ENCODE measurements at regions not wholly inside any gene's neighbourhood (a gene's known extent, or its start where the extent isn't known, plus 50 kb on each side); places are given as distances from the start of the nearest gene placed in this dataset.

- 82 to 92% (median 90%) methylated on average over 5 to 7 of the region's 7 CpGs; no CpG with 5 or more reads in 1 of the 5 donors for WGBS, 5 donors
- no peak for DNase-seq
- H3K9me3 ChIP-seq, result peaks cover 0 to 6% (median 0%) of the 10 kb centered on the region in 8 donors
- TF ChIP-seq POLR2AphosphoS5 (IDR thresholded peaks at IDR 0.05) (no peak), POLR2A (IDR thresholded peaks at IDR 0.05) (no peak)
- TF ChIP-seq, protein P1, sequence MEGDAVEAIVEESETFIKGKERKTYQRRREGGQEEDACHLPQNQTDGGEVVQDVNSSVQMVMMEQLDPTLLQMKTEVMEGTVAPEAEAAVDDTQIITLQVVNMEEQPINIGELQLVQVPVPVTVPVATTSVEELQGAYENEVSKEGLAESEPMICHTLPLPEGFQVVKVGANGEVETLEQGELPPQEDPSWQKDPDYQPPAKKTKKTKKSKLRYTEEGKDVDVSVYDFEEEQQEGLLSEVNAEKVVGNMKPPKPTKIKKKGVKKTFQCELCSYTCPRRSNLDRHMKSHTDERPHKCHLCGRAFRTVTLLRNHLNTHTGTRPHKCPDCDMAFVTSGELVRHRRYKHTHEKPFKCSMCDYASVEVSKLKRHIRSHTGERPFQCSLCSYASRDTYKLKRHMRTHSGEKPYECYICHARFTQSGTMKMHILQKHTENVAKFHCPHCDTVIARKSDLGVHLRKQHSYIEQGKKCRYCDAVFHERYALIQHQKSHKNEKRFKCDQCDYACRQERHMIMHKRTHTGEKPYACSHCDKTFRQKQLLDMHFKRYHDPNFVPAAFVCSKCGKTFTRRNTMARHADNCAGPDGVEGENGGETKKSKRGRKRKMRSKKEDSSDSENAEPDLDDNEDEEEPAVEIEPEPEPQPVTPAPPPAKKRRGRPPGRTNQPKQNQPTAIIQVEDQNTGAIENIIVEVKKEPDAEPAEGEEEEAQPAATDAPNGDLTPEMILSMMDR (IDR thresholded peaks at IDR 0.05 in 8 of 11, conservative IDR thresholded peaks at IDR 0.05 in 3 of 11), result no peak
- no peaks in the 10 kb centered on the region for H3K36me3 ChIP-seq
- H3K27ac ChIP-seq, result no peak overlapping the region
- no peaks in the 10 kb centered on the region for H3K4me1 ChIP-seq
- H3K4me3 ChIP-seq, result no peak overlapping the region
- intact Hi-C loops (cut with DNase I; ENCODE audit: low total_unique reads), result no loop called here
- no peaks in the 10 kb centered on the region for H3K27me3 ChIP-seq (replicated peaks in 1 of 7)
These were observed 354.1 kb downstream of the GRIA2 start for GRCh38 chr4:157574606-157575005.

- Histone ChIP-seq H3K27me3 (replicated peaks in 1 of 7) (no peaks in the 10 kb centered on the region), H3K4me3 (no peak overlapping the region), H3K27ac (no peak overlapping the region), H3K9me3 (peaks cover 0 to 6% (median 0%) of the 10 kb centered on the region in 8 donors), H3K4me1 (no peaks in the 10 kb centered on the region), H3K36me3 (no peaks in the 10 kb centered on the region)
- TF ChIP-seq POLR2AphosphoS5 (IDR thresholded peaks at IDR 0.05) (no peak), POLR2A (IDR thresholded peaks at IDR 0.05) (no peak)
- TF ChIP-seq, protein P1 (IDR thresholded peaks at IDR 0.05 in 8 of 11, conservative IDR thresholded peaks at IDR 0.05 in 3 of 11), result no peak
- intact Hi-C loops (cut with DNase I; ENCODE audit: low total_unique reads), result no loop called here
- DNase-seq, result no peak
- WGBS, 5 donors, result 65 to 78% (median 71%) methylated on average over 3 of the region's 3 CpGs
These were observed 352.4 kb downstream of the GRIA2 start for GRCh38 chr4:157572951-157573350.

DNA sequence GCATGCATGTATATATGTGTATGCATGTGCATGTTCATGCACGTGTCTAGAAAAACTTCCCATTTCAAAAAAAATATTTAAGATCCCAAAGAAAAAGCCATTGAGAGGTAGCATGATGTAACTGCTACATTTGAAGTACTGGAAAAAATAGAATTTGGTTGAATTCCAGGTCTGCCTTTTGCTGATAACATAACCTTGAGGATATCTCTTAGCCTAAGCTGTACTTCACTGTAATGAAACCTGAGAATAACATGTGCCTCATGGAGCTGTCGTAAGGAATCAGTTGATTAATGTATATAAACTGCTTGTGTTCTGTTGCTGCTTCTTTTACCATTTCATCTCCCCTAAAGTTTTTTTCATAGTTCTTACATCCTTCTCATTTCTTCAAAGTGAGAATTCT lies 351.8 kb downstream of the GRIA2 start:
- intact Hi-C loops (cut with DNase I; ENCODE audit: low total_unique reads), result no loop called here
- no peak overlapping the region for H3K4me3 ChIP-seq
- no peaks in the 10 kb centered on the region for H3K27me3 ChIP-seq (replicated peaks in 1 of 7)
- TF ChIP-seq POLR2A (IDR thresholded peaks at IDR 0.05) (no peak), POLR2AphosphoS5 (IDR thresholded peaks at IDR 0.05) (no peak)
- TF ChIP-seq, protein P1 (IDR thresholded peaks at IDR 0.05 in 8 of 11, conservative IDR thresholded peaks at IDR 0.05 in 3 of 11), result no peak
- peaks cover 0 to 6% (median 0%) of the 10 kb centered on the region in 8 donors for H3K9me3 ChIP-seq
- DNase-seq, result no peak
- H3K4me1 ChIP-seq, result no peaks in the 10 kb centered on the region
- no peaks in the 10 kb centered on the region for H3K36me3 ChIP-seq
- 63 to 78% (median 63%) methylated on average over 2 of the region's 2 CpGs for WGBS, 5 donors
- no peak overlapping the region for H3K27ac ChIP-seq

GRCh38 chr4:157564771-157565170 lies 344.2 kb downstream of the GRIA2 start:
- no peak for DNase-seq
- H3K9me3 ChIP-seq, result peaks cover 0 to 5% (median 0%) of the 10 kb centered on the region in 8 donors
- no peaks in the 10 kb centered on the region for H3K27me3 ChIP-seq (replicated peaks in 1 of 7)
- H3K27ac ChIP-seq, result no peak overlapping the region
- WGBS, 5 donors, result 64 to 80% (median 77%) methylated on average over 2 of the region's 2 CpGs
- intact Hi-C loops (cut with DNase I; ENCODE audit: low total_unique reads), result no loop called here
- no peak for TF ChIP-seq POLR2AphosphoS5 (IDR thresholded peaks at IDR 0.05)
- no peak for TF ChIP-seq POLR2A (IDR thresholded peaks at IDR 0.05)
- TF ChIP-seq, protein P1 (IDR thresholded peaks at IDR 0.05 in 8 of 11, conservative IDR thresholded peaks at IDR 0.05 in 3 of 11), result no peak
- H3K36me3 ChIP-seq, result no peaks in the 10 kb centered on the region
- no peaks in the 10 kb centered on the region for H3K4me1 ChIP-seq
- H3K4me3 ChIP-seq, result no peak overlapping the region

Measured in spleen (tissue), 11 donors.